ENCODE measurements at regions not wholly inside any gene's neighbourhood (a gene's known extent, or its start where the extent isn't known, plus 50 kb on each side); places are given as distances from the start of the nearest gene placed in this dataset.

- peak overlapping the region; percentile 40 for H3K14ac ChIP-seq (ENCODE audit: low read length)
- H2BK120ac ChIP-seq (ENCODE audit: insufficient read depth, low read length, poor library complexity): no peak overlapping the region
- no peak overlapping the region for H3K9ac ChIP-seq (ENCODE audit: low read length)
- H2AK5ac ChIP-seq (ENCODE audit: low read length): no peak overlapping the region
- no peak overlapping the region for H4K12ac ChIP-seq (ENCODE audit: low read depth, low read length)
- H2BK5ac ChIP-seq (ENCODE audit: low read depth, low read length, poor library complexity): no peak overlapping the region
- H3K79me1 ChIP-seq (ENCODE audit: low read length): peaks cover 6% of the 10 kb centered on the region
- H3K27ac ChIP-seq (ENCODE audit: low read depth, low read length): no peak overlapping the region
- no peak overlapping the region for H3K4me3 ChIP-seq (ENCODE audit: low read depth, low read length)
- no peak overlapping the region for H3K23ac ChIP-seq (ENCODE audit: low read length)
- peaks cover 9 to 10% of the 10 kb centered on the region in 2 experiments for H3K4me1 ChIP-seq (ENCODE audit: control insufficient read depth in 1 of 2, insufficient read depth in 2 of 2, low read length in 2 of 2)
- no peak overlapping the region for H3K4ac ChIP-seq (ENCODE audit: low read depth, low read length)
- no CpG with 5 or more reads among the region's 5 CpGs for WGBS (ENCODE audit: extremely low coverage, insufficient coverage, insufficient read length)
- no peak overlapping the region for H2AFZ ChIP-seq (ENCODE audit: insufficient read depth, low read length, poor library complexity)
- H4K8ac ChIP-seq (ENCODE audit: low read depth, low read length): no peak overlapping the region
- H3K18ac ChIP-seq (ENCODE audit: low read length): no peak overlapping the region
- H3K36me3 ChIP-seq (ENCODE audit: control insufficient read depth in 1 of 2, insufficient read depth in 2 of 2, low read length in 2 of 2): no peaks in the 10 kb centered on the region
- no peaks in the 10 kb centered on the region for H3K79me2 ChIP-seq (ENCODE audit: control insufficient read depth, insufficient read depth, low read length, poor library complexity)
- H2BK12ac ChIP-seq (ENCODE audit: low read length): no peak overlapping the region
- H4K91ac ChIP-seq (ENCODE audit: low read depth, low read length): no peak overlapping the region
- H3K4me2 ChIP-seq (ENCODE audit: low read length): no peak overlapping the region
- no peaks in the 10 kb centered on the region for H3K27me3 ChIP-seq (ENCODE audit: insufficient read depth, low read length)
- DNase-seq: no peak
- H3K9me3 ChIP-seq (ENCODE audit: insufficient read depth, low read depth, low read length): no peaks in the 10 kb centered on the region
Observed at GRCh38 chr3:64398006-64398405, 172.7 kb upstream of the PRICKLE2 start.

GRCh38 chr3:64397573-64397972, 172.3 kb upstream of the PRICKLE2 start:
- H3K23ac ChIP-seq (ENCODE audit: low read length): no peak overlapping the region
- no peak overlapping the region for H3K4me2 ChIP-seq (ENCODE audit: low read length)
- no peak for DNase-seq
- peaks cover 6% of the 10 kb centered on the region for H3K79me1 ChIP-seq (ENCODE audit: low read length)
- no peak overlapping the region for H3K18ac ChIP-seq (ENCODE audit: low read length)
- no peaks in the 10 kb centered on the region for H3K27me3 ChIP-seq (ENCODE audit: insufficient read depth, low read length)
- no peak overlapping the region for H4K8ac ChIP-seq (ENCODE audit: low read depth, low read length)
- H2BK5ac ChIP-seq (ENCODE audit: low read depth, low read length, poor library complexity): no peak overlapping the region
- no peak overlapping the region for H2BK120ac ChIP-seq (ENCODE audit: insufficient read depth, low read length, poor library complexity)
- no peak overlapping the region for H3K14ac ChIP-seq (ENCODE audit: low read length)
- no peaks in the 10 kb centered on the region for H3K9me3 ChIP-seq (ENCODE audit: insufficient read depth, low read depth, low read length)
- no peak overlapping the region for H4K91ac ChIP-seq (ENCODE audit: low read depth, low read length)
- H3K4me3 ChIP-seq (ENCODE audit: low read depth, low read length): no peak overlapping the region
- no peak overlapping the region for H2AK5ac ChIP-seq (ENCODE audit: low read length)
- peak overlapping the region; percentile 18 for H2BK12ac ChIP-seq (ENCODE audit: low read length)
- H3K27ac ChIP-seq (ENCODE audit: low read depth, low read length): peak overlapping the region; percentile 25
- H3K36me3 ChIP-seq (ENCODE audit: control insufficient read depth in 1 of 2, insufficient read depth in 2 of 2, low read length in 2 of 2): no peaks in the 10 kb centered on the region
- H3K4ac ChIP-seq (ENCODE audit: low read depth, low read length): no peak overlapping the region
- no peak overlapping the region for H4K12ac ChIP-seq (ENCODE audit: low read depth, low read length)
- peaks cover 9 to 10% of the 10 kb centered on the region in 2 experiments for H3K4me1 ChIP-seq (ENCODE audit: control insufficient read depth in 1 of 2, insufficient read depth in 2 of 2, low read length in 2 of 2)
- WGBS (ENCODE audit: extremely low coverage, insufficient coverage, insufficient read length): no CpG with 5 or more reads among the region's 2 CpGs
- H3K9ac ChIP-seq (ENCODE audit: low read length): no peak overlapping the region
- H2AFZ ChIP-seq (ENCODE audit: insufficient read depth, low read length, poor library complexity): no peak overlapping the region
- H3K79me2 ChIP-seq (ENCODE audit: control insufficient read depth, insufficient read depth, low read length, poor library complexity): no peaks in the 10 kb centered on the region

GRCh38 chr3:64395490-64395889, 170.2 kb upstream of the PRICKLE2 start:
- Histone ChIP-seq H3K23ac (ENCODE audit: low read length) (no peak overlapping the region), H3K9me3 (ENCODE audit: insufficient read depth, low read depth, low read length) (no peaks in the 10 kb centered on the region), H3K79me1 (ENCODE audit: low read length) (peaks cover 6% of the 10 kb centered on the region), H3K27ac (ENCODE audit: low read depth, low read length) (no peak overlapping the region), H2AK5ac (ENCODE audit: low read length) (no peak overlapping the region), H4K12ac (ENCODE audit: low read depth, low read length) (no peak overlapping the region), H3K18ac (ENCODE audit: low read length) (no peak overlapping the region), H2AFZ (ENCODE audit: insufficient read depth, low read length, poor library complexity) (no peak overlapping the region), H2BK120ac (ENCODE audit: insufficient read depth, low read length, poor library complexity) (no peak overlapping the region), H3K9ac (ENCODE audit: low read length) (no peak overlapping the region), H3K36me3 (ENCODE audit: control insufficient read depth in 1 of 2, insufficient read depth in 2 of 2, low read length in 2 of 2) (no peaks in the 10 kb centered on the region), H3K4me3 (ENCODE audit: low read depth, low read length) (no peak overlapping the region), H3K4me1 (ENCODE audit: control insufficient read depth in 1 of 2, insufficient read depth in 2 of 2, low read length in 2 of 2) (peaks cover 9 to 10% of the 10 kb centered on the region in 2 experiments), H3K79me2 (ENCODE audit: control insufficient read depth, insufficient read depth, low read length, poor library complexity) (no peaks in the 10 kb centered on the region), H3K27me3 (ENCODE audit: insufficient read depth, low read length) (no peaks in the 10 kb centered on the region), H3K4me2 (ENCODE audit: low read length) (no peak overlapping the region), H2BK12ac (ENCODE audit: low read length) (no peak overlapping the region), H3K14ac (ENCODE audit: low read length) (no peak overlapping the region), H4K8ac (ENCODE audit: low read depth, low read length) (no peak overlapping the region), H3K4ac (ENCODE audit: low read depth, low read length) (no peak overlapping the region), H4K91ac (ENCODE audit: low read depth, low read length) (no peak overlapping the region), H2BK5ac (ENCODE audit: low read depth, low read length, poor library complexity) (no peak overlapping the region)
- WGBS (ENCODE audit: extremely low coverage, insufficient coverage, insufficient read length): no CpG with 5 or more reads among the region's 2 CpGs
- DNase-seq: no peak

- Histone ChIP-seq H2AK5ac (ENCODE audit: low read length) (no peak overlapping the region), H3K79me2 (ENCODE audit: control insufficient read depth, insufficient read depth, low read length, poor library complexity) (no peaks in the 10 kb centered on the region), H3K23ac (ENCODE audit: low read length) (no peak overlapping the region), H3K4me3 (ENCODE audit: low read depth, low read length) (peak overlapping the region; percentile 10), H2BK5ac (ENCODE audit: low read depth, low read length, poor library complexity) (no peak overlapping the region), H3K27ac (ENCODE audit: low read depth, low read length) (no peak overlapping the region), H3K9me3 (ENCODE audit: insufficient read depth, low read depth, low read length) (no peaks in the 10 kb centered on the region), H3K79me1 (ENCODE audit: low read length) (peaks cover 6% of the 10 kb centered on the region), H2AFZ (ENCODE audit: insufficient read depth, low read length, poor library complexity) (no peak overlapping the region), H3K14ac (ENCODE audit: low read length) (no peak overlapping the region), H3K36me3 (ENCODE audit: control insufficient read depth in 1 of 2, insufficient read depth in 2 of 2, low read length in 2 of 2) (no peaks in the 10 kb centered on the region), H4K8ac (ENCODE audit: low read depth, low read length) (no peak overlapping the region), H3K4ac (ENCODE audit: low read depth, low read length) (no peak overlapping the region), H3K4me1 (ENCODE audit: control insufficient read depth in 1 of 2, insufficient read depth in 2 of 2, low read length in 2 of 2) (peaks cover 6 to 9% of the 10 kb centered on the region in 2 experiments), H3K9ac (ENCODE audit: low read length) (no peak overlapping the region), H3K27me3 (ENCODE audit: insufficient read depth, low read length) (no peaks in the 10 kb centered on the region), H3K4me2 (ENCODE audit: low read length) (no peak overlapping the region), H3K18ac (ENCODE audit: low read length) (no peak overlapping the region), H2BK12ac (ENCODE audit: low read length) (peak overlapping the region; percentile 15), H2BK120ac (ENCODE audit: insufficient read depth, low read length, poor library complexity) (no peak overlapping the region), H4K91ac (ENCODE audit: low read depth, low read length) (no peak overlapping the region), H4K12ac (ENCODE audit: low read depth, low read length) (no peak overlapping the region)
- no CpG with 5 or more reads among the region's 5 CpGs for WGBS (ENCODE audit: extremely low coverage, insufficient coverage, insufficient read length)
- no peak for DNase-seq
Observed at GRCh38 chr3:64393193-64393592, 167.9 kb upstream of the PRICKLE2 start.

Measured in trophoblast cell (in vitro differentiated cells and primary cell).